Ectodermal cell (in vitro differentiated cells): ENCODE measurements at regions not wholly inside any gene's neighbourhood (a gene's known extent, or its start where the extent isn't known, plus 50 kb on each side); places are given as distances from the start of the nearest gene placed in this dataset.

ENCODE experiments used
- H3K27ac ChIP-seq: 2 replicates; pipeline ENCODE4 v1.7.0; 2013; ENCODE audit warnings: mild to moderate bottlenecking, low read depth, low read length; ENCODE audit not compliant: insufficient read depth, poor library complexity, severe bottlenecking
- H3K27me3 ChIP-seq: 2 replicates; pipeline ENCODE4 v1.7.0; 2013; ENCODE audit warnings: mild to moderate bottlenecking, low read length; ENCODE audit not compliant: insufficient read depth, control insufficient read depth, poor library complexity, severe bottlenecking
- H3K36me3 ChIP-seq: one replicate; pipeline ENCODE4 v1.7.0; 2013; ENCODE audit warnings: low read length; ENCODE audit not compliant: control insufficient read depth, insufficient read depth
- H3K4me1 ChIP-seq: one replicate; pipeline ENCODE4 v1.7.0; 2013; ENCODE audit warnings: low read length; ENCODE audit not compliant: control insufficient read depth, insufficient read depth
- H3K4me3 ChIP-seq: 2 replicates; pipeline ENCODE4 v1.7.0; 2013; ENCODE audit warnings: low read depth, low read length, control low read depth; ENCODE audit not compliant: insufficient read depth
- H3K9me3 ChIP-seq: 2 replicates; pipeline ENCODE4 v1.7.0; 2013; ENCODE audit warnings: mild to moderate bottlenecking, low read length, moderate library complexity; ENCODE audit not compliant: control insufficient read depth
- WGBS, 2 experiments: methylation state at CpG; one replicate each; pipeline ENCODE4 v1.1.7; 2013; ENCODE audit warnings: missing lambda C conversion rate in 2 of 2; 5-methylcytosine and 5-hydroxymethylcytosine counted together

- no peaks in the 10 kb centered on the region for H3K27me3 ChIP-seq
- H3K36me3 ChIP-seq, result no peaks in the 10 kb centered on the region
- H3K27ac ChIP-seq, result no peak overlapping the region
- no peak overlapping the region for H3K4me3 ChIP-seq
- peaks cover 17% of the 10 kb centered on the region for H3K4me1 ChIP-seq
- WGBS, 2 experiments, result 53 to 61% methylated on average over 3 of the region's 3 CpGs
- H3K9me3 ChIP-seq, result no peaks in the 10 kb centered on the region
Observed at GRCh38 chr12:97394657-97395056, 67.9 kb upstream of the RMST start.

DNA sequence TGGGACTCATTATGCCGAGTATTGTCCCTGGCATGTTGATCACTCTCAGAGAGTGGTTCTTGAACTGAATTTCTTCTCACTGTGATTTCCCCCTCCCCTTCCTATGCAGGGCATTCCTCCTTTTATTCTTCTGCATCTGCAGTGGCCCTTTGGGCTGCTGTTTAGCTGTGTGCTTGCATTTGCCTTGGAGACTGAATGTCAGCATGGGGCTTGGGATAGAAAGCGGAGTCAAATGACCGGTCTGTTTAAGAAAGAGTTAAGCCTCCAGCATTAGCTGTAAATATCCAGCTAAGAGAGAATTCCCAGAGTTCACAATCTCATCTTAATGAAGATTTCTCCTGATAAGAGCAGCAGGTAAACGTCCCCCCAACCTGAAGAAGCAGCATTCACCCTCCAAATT is 65.6 kb upstream of the RMST start:
- no peaks in the 10 kb centered on the region for H3K27me3 ChIP-seq
- no peaks in the 10 kb centered on the region for H3K36me3 ChIP-seq
- peaks cover 17% of the 10 kb centered on the region for H3K4me1 ChIP-seq
- no peaks in the 10 kb centered on the region for H3K9me3 ChIP-seq
- WGBS, 2 experiments, result 6 to 7% methylated on average over 4 of the region's 4 CpGs
- peak overlapping the region; percentile 90 for H3K27ac ChIP-seq
- no peak overlapping the region for H3K4me3 ChIP-seq

- Histone ChIP-seq H3K4me1 (peaks cover 17% of the 10 kb centered on the region), H3K27ac (no peak overlapping the region), H3K27me3 (no peaks in the 10 kb centered on the region), H3K9me3 (no peaks in the 10 kb centered on the region), H3K36me3 (no peaks in the 10 kb centered on the region), H3K4me3 (no peak overlapping the region)
- WGBS, 2 experiments, result 92 to 96% methylated on average over 4 of the region's 4 CpGs
Observed at GRCh38 chr12:97398704-97399103, 63.9 kb upstream of the RMST start.

- 93 to 100% methylated on average over 1 of the region's 1 CpG for WGBS, 2 experiments
- Histone ChIP-seq H3K4me1 (peaks cover 7% of the 10 kb centered on the region), H3K27ac (no peak overlapping the region), H3K9me3 (no peaks in the 10 kb centered on the region), H3K36me3 (no peaks in the 10 kb centered on the region), H3K4me3 (no peak overlapping the region), H3K27me3 (no peaks in the 10 kb centered on the region)
Observed at GRCh38 chr12:97404093-97404492, 58.5 kb upstream of the RMST start.

DNA sequence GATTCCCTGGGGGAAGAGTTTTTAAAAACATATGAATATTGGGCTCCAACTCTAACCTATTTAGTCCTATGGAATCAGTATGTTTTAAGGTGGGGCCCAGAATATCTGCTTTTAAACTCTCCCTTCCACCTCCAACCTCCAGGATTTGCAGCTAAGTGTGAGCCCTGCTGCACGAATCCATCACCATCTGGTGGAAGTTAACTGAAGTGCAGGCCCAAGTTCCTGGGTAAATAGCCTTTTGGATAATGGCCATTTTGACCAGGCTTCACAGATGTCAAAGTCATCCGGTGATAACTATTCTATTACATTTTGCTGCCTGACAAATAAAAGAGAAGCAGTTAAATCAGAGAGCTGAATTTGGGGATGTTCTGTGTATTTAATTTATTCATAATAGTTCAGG is 58.1 kb upstream of the RMST start:
- H3K9me3 ChIP-seq, result no peaks in the 10 kb centered on the region
- no peak overlapping the region for H3K27ac ChIP-seq
- 0 to 8% methylated on average over 1 to 2 of the region's 2 CpGs for WGBS, 2 experiments

GRCh38 chr12:97408363-97408762 is 54.2 kb upstream of the RMST start:
- Histone ChIP-seq H3K27ac (no peak overlapping the region), H3K4me3 (no peak overlapping the region), H3K36me3 (no peaks in the 10 kb centered on the region), H3K9me3 (no peaks in the 10 kb centered on the region), H3K27me3 (no peaks in the 10 kb centered on the region), H3K4me1 (peaks cover 7% of the 10 kb centered on the region)
- 60 to 62% methylated on average over 3 of the region's 3 CpGs for WGBS, 2 experiments

More for the DNA sequence above, 58.1 kb upstream of the RMST start:
- Histone ChIP-seq H3K27me3 (no peaks in the 10 kb centered on the region), H3K4me3 (no peak overlapping the region), H3K4me1 (peaks cover 7% of the 10 kb centered on the region), H3K36me3 (no peaks in the 10 kb centered on the region)

DNA sequence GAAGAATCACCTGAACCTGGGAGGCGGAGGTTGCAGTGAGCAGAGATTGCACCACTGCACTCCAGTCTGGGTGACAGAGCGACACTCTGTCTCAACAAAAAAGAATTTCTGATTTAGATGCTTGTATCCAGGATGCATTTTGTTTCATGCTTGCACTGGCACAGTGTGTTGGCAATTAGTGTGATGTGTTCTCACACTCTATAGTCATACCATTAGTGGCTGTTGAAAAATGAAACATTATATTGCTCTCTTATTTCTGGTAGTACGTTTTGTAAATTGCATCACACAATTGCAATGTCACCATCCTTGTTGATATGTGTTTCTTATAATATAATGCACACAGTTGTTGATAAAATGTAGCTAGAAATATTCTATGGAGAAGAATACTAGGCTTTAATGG is 51.3 kb upstream of the RMST start:
- Histone ChIP-seq H3K4me1 (peaks cover under 1% of the 10 kb centered on the region), H3K9me3 (no peaks in the 10 kb centered on the region), H3K27ac (no peak overlapping the region), H3K27me3 (no peaks in the 10 kb centered on the region), H3K4me3 (no peak overlapping the region), H3K36me3 (no peaks in the 10 kb centered on the region)
- WGBS, 2 experiments, result 93 to 96% methylated on average over 2 to 3 of the region's 3 CpGs
